GM18520 (cell line): ENCODE measurements at regions not wholly inside any gene's neighbourhood (a gene's known extent, or its start where the extent isn't known, plus 50 kb on each side); places are given as distances from the start of the nearest gene placed in this dataset.
"Not testable (repeated sequence)": the region's sequence is repeated elsewhere in the genome, so short reads cannot be mapped to it uniquely, and the experiment has no call there.

Experiments
- ATAC-seq: cut with Tn5 transposase; IDR thresholded peaks from one replicate; pipeline ENCODE4 v1.9.1; 2021; ENCODE audit not compliant: unreplicated experiment

DNA sequence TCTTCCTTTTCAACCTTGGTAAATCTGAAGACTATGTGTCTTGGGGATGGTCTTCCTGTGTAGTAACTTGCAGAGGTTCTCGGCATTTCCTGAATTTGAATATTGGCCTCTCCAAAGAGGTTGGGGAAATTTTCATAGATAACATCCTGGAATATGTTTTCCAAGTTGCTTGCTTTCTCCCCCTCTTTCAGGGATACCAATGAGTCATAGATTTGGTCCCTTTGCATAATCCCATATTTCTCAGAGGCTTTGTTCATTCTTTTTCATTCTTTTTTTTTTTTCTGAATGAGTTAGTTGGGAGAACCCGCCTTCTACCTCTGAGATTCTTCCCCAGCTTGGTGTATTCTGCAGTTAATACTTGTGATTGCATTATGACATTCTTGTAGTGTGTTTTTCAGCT is 549.2 kb upstream of the AMOT start:
- ATAC-seq, result no peak

DNA sequence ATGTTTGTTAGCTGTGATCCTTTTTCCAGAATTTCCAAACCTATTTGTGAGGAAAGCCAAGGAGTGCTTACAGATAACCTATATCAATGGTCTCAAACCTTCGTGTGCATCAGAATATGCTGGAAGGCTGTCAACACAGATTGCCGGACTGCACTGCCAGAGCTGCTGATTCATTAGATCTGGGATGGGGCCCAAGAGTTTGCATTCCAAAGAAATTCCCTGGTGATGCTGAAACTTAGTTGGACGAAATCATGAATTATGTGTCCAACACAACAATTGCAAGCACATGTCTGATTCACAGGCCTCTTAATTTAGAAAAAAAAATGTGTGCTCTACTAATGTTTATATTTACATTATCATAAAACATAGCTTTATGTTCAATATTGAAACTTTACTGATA is 544.0 kb upstream of the AMOT start:
- no peak for ATAC-seq

DNA sequence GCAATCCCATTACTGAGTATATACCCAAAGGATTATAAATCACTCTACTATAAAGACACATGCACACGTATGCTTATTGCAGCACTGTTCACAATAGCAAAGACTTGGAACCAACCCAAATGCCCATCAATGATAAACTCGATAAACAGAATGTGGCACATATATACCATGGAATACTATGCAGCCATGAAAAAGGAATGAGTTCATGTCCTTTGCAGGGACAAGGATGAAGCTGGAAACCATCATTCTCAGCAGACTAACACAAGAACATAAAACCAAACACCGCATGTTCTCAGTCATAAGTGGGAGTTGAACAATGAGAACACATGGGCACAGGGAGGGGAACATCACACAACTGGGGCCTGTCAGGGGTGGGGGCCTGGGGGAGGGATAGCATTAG is 532.8 kb upstream of the AMOT start:
- ATAC-seq, result not testable (repeated sequence)

DNA sequence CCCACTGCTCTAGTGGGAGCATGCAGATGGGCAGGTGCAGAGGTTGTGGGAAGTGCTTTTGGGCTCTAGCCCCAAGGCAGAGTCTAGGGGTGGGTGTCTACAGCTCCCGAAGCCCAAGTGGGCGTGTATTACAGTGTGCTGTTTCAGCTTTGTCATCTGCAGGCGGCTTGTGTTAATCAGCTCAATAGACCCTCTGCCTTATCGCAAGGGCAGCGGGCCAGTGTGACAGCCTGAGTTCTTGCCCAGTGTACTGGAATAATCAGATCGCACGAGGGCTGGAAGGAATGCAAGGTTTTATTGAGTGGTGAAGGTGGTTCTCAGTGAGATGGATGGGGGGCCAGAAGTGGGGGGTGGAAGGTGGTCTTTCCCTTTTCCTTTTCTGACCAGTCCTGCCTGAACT is 529.4 kb upstream of the AMOT start:
- no peak for ATAC-seq

DNA sequence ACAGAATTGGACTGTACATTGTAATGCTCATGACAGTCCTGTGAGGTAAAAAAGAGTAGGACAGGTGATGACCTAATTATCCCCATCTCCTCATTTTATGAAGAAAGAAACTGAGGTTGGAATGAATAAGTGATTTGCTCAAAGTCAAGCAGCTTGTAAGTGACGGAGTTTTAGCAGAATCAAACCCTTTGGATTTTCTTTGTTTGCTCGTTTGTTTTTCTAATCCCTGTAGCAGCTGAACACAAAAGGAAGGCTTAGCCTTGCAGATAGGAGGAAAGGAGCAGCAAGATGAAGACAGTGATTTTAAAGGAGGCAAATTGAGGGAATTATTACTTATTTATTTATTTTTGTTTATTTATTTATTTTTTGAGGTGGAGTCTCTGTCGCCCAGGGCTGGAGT is 528.4 kb upstream of the AMOT start:
- no peak for ATAC-seq

- ATAC-seq, result no peak
Observed at GRCh38 chrX:113353134-113353533, 512.5 kb upstream of the AMOT start.

- no peak for ATAC-seq
Observed at GRCh38 chrX:113330416-113330815, 489.8 kb upstream of the AMOT start.

- ATAC-seq, result no peak
Observed at GRCh38 chrX:113315927-113316326, 475.3 kb upstream of the AMOT start.

GRCh38 chrX:113305496-113305895 is 464.9 kb upstream of the AMOT start:
- no peak for ATAC-seq

DNA sequence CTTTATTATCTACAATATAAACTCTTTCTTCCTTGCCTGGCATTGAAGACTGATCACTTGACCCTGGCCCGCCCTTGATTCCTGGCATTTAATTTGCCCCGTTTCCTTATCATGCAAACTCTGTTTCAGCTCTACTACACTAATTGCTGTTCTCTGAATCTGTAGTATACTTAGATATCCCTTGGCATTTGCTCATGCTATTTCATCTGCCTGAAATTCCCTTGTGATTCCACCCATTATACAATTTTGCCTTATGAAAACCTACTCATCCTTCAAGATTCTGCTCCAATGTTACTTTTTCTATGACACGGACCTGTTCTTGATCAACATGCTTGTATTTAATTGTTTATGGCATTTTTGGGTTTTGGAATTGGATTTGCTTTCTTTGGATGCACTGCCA is 459.9 kb upstream of the AMOT start:
- ATAC-seq, result no peak

GRCh38 chrX:113297437-113297836 is 456.8 kb upstream of the AMOT start:
- no peak for ATAC-seq

DNA sequence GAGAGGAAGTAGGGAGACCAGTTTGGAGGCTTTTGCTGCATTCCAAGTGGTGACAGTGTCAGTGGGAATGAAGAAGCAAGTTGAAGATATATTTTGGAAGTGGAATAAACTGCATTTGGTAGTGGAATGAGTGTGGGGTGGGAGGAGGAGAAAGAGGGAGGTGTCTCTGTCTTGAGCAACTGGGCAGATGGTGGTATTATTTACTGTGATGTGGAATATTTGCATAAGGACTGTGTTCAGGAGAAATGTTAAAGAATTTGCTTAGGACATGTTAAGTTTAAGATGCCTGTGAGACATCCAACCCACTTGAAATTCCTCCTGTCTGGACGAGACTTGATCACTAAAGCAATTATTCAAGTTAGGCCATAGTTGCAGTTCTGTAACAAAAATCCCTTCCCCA is 448.9 kb upstream of the AMOT start:
- ATAC-seq, result no peak

GRCh38 chrX:113287761-113288160 is 447.1 kb upstream of the AMOT start:
- no peak for ATAC-seq

DNA sequence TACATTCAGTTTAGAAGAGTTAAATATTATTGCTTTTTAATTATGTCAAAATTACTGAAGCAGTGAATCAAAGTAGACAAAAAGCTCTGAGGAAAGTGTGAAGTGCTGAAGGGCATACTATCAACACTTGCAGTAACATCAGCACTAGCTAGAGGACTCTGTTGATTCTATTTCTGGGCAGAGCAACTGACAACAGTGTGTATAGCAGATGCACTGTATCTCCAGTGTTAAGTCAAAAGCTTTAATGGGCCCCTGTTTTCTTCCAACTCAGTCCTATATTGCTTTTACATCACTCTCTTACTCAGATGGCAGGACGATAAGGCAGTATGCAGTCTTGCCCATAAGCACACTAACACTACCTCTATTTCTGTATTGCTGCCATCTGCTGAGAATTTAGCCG is 435.2 kb upstream of the AMOT start:
- ATAC-seq, result no peak

- no peak for ATAC-seq
Observed at GRCh38 chrX:113274791-113275190, 434.2 kb upstream of the AMOT start.

DNA sequence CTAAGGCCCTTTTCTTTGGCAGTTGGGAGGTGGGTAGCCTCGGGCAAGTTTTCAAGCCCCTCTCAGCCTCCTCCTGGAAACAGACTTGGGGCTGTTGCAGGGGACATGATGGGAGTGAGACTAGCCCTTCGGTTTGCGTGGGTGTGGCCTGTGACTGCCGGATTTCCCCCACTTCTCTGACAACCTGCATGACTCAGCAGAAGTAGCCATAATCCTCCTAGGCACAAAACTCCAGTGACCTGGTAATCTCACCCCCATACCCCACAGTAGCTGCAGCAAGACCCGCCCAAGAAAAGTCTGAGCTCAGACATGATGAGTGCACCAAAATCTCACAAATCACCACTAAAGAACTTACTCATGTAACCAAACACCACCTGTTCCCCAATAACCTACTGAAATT is 433.7 kb upstream of the AMOT start:
- ATAC-seq, result no peak

DNA sequence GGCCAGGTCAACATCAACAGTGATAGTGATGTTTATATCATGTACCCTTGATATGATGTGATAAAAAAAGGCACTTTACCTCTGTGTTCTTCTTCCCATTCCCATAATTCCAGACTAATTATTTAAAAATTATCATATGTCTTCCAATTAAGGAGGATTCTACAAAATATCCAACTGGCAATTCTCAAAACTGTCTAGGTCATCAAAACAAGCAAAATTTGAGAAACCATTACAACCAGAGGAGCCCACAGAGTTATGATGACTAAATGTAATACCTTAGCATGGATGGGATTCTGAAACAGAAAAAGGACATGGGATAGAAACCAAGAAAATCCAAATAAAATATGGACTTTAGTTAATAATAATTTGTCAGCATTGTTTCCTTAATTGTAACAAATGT is 428.6 kb upstream of the AMOT start:
- ATAC-seq, result no peak

- ATAC-seq, result no peak
Observed at GRCh38 chrX:113260474-113260873, 419.8 kb upstream of the AMOT start.

DNA sequence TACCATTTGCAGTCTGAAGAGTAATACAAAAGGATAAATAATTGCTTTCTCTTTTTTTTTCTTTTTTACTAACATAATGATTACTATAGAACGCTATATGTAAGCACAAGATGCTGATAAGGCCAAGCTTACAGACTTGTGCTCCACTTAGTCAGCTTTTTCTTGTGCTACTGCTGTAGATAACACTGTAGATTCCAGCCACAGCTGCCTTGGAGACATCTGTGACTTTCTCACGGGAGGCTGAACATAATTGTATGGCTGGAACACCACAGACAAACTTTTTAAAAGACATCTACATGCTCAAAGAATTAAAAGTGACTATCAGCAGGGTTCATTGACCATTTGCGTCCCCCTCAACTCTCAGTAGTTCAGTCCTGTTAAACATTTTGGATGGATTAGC is 381.7 kb upstream of the AMOT start:
- no peak for ATAC-seq

GRCh38 chrX:113212052-113212451 is 371.4 kb upstream of the AMOT start:
- ATAC-seq, result no peak

GRCh38 chrX:113202601-113203000 is 362.0 kb upstream of the AMOT start:
- no peak for ATAC-seq

DNA sequence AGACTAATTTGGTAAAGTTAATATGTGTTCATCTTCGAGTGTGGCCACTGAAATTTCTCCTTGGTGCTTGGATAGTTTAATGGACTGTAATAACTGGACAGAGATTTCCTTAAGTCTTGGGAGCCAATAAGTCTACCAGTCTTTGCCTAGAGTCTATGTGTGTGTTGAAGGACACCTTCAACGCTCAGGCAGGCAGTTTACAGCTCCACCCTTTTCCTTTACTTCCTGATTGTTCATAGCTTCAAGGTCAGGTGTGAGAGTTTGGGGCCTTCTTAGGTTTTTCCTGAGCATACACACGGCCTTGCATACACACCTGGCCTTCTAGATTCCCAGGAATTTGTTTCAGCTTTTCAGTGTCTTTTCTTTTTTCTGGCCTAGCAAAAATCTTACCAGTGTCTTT is 355.3 kb upstream of the AMOT start:
- ATAC-seq, result no peak

DNA sequence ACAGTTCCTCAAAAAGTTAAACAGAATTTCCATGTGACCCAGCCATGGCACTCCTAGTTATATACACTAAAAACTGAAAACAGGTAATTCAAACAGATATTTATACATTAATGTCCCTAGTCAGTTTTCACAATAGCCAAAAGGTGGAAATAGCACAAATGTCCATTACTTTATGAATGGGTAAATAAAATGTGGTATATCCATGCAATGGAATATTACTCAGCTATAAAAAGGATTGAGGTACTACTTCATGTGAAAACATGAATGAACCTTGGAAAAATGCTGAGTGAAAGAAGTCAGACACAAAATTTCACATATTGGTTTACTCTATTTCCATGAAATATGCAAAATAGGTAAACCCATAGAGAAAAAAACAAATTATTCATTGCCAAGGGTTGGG is 351.8 kb upstream of the AMOT start:
- ATAC-seq, result no peak

- no peak for ATAC-seq
Observed at GRCh38 chrX:113157496-113157895, 316.9 kb upstream of the AMOT start.
